IMR-90 (cell line): ENCODE measurements at regions not wholly inside any gene's neighbourhood (a gene's known extent, or its start where the extent isn't known, plus 50 kb on each side); places are given as distances from the start of the nearest gene placed in this dataset.

Experiments
- ATAC-seq: fragments of 200-7000 bp; cut with Tn5 transposase; 2 replicates; pipeline ENCODE4 v1.9.1; 2020; ENCODE audit warnings: low read depth, mild to moderate bottlenecking, moderate library complexity
- BruUV-seq: library from RNA; stranded (reverse); fragments of 400-500 nt; replicated peaks from 2 replicates; lab custom pipeline; 2021; lab: Mats Ljungman, UMichigan
- CTCF ChIA-PET: fragments of 300-600 bp; formaldehyde crosslinking; extraction: SDS; loops from one replicate; lab custom pipeline; 2021; ENCODE audit warnings: antibody characterized with exemption; lab: Yijun Ruan, JAX
- POLR2A ChIA-PET: fragments of 300-600 bp; sonication (Branson Sonifier 250); formaldehyde crosslinking; loops from one replicate; lab custom pipeline; 2022; ENCODE audit warnings: antibody characterized with exemption; ENCODE audit not compliant: unreplicated experiment; lab: Charles Lee
- DNase-seq: peaks from one replicate; pipeline ENCODE4 v3.0.0; 2013
- H2AFZ ChIP-seq: replicated peaks from 2 replicates; pipeline ENCODE3; 2013; ENCODE audit warnings: low read length, mild to moderate bottlenecking; ENCODE audit not compliant: poor library complexity
- H2AK5ac ChIP-seq: 2 replicates; pipeline ENCODE4 v1.6.1; 2013; ENCODE audit warnings: low read depth, low read length, inconsistent platforms
- H2AK9ac ChIP-seq: replicated peaks from 2 replicates; pipeline ENCODE3; 2013; ENCODE audit warnings: mild to moderate bottlenecking, low read depth, low read length, moderate library complexity; ENCODE audit not compliant: poor library complexity
- H2BK120ac ChIP-seq: 2 replicates; pipeline ENCODE4 v1.6.1; 2013; ENCODE audit warnings: low read depth, low read length, inconsistent platforms
- H2BK15ac ChIP-seq: 3 replicates; pipeline ENCODE4 v1.6.1; 2013; ENCODE audit warnings: low read depth, low read length, inconsistent platforms
- H2BK20ac ChIP-seq: 2 replicates; pipeline ENCODE4 v1.6.1; 2013; ENCODE audit warnings: low read depth, mild to moderate bottlenecking, inconsistent platforms, low read length, moderate library complexity
- H2BK5ac ChIP-seq: 2 replicates; pipeline ENCODE4 v1.6.1; 2013; ENCODE audit warnings: mild to moderate bottlenecking, low read depth, low read length, inconsistent platforms; ENCODE audit not compliant: poor library complexity, severe bottlenecking
- H3K14ac ChIP-seq: replicated peaks from 2 replicates; pipeline ENCODE4 v1.6.1; 2013; ENCODE audit warnings: low read depth, low read length, inconsistent platforms
- H3K18ac ChIP-seq: 2 replicates; pipeline ENCODE4 v1.6.1; 2013; ENCODE audit warnings: low read depth, low read length, control low read depth
- H3K23ac ChIP-seq: 2 replicates; pipeline ENCODE4 v1.6.1; 2013; ENCODE audit warnings: low read depth, low read length, inconsistent platforms
- H3K27ac ChIP-seq: 2 replicates; pipeline ENCODE4 v1.5.1; 2013; ENCODE audit warnings: mild to moderate bottlenecking, control low read depth, low read length; ENCODE audit not compliant: insufficient read depth
- H3K27me3 ChIP-seq: 2 replicates; pipeline ENCODE4 v1.6.1; 2013; ENCODE audit warnings: low read length; ENCODE audit not compliant: control insufficient read depth, insufficient read depth
- H3K36me3 ChIP-seq: 2 replicates; pipeline ENCODE4 v1.6.1; 2013; ENCODE audit warnings: low read length, mixed read lengths; ENCODE audit not compliant: control insufficient read depth, insufficient read depth
- H3K4ac ChIP-seq: 2 replicates; pipeline ENCODE4 v1.6.1; 2013; ENCODE audit warnings: low read depth, low read length, inconsistent platforms
- H3K4me1 ChIP-seq: 2 replicates; pipeline ENCODE4 v1.6.1; 2013; ENCODE audit warnings: low read length, mixed read lengths; ENCODE audit not compliant: control insufficient read depth, insufficient read depth
- H3K4me2 ChIP-seq: 2 replicates; pipeline ENCODE4 v1.6.1; 2013; ENCODE audit warnings: low read depth, mild to moderate bottlenecking, control low read depth, low read length, moderate library complexity
- H3K4me3 ChIP-seq: 2 replicates; pipeline ENCODE4 v1.5.1; 2013; ENCODE audit warnings: low read depth, mild to moderate bottlenecking, control low read depth, low read length, moderate library complexity; ENCODE audit not compliant: insufficient read depth
- H3K56ac ChIP-seq: 2 replicates; pipeline ENCODE4 v1.6.1; 2013; ENCODE audit warnings: low read length, inconsistent platforms; ENCODE audit not compliant: insufficient read depth; ENCODE audit errors: extremely low read depth
- H3K79me1 ChIP-seq, 2 experiments: 2 replicates each; pipeline ENCODE4 v1.6.1; 2013; ENCODE audit warnings: low read length in 2 of 2, inconsistent platforms in 1 of 2, low read depth in 1 of 2
- H3K9ac ChIP-seq: 2 replicates; pipeline ENCODE4 v1.6.1; 2013; ENCODE audit warnings: low read depth, low read length, control low read depth
- H3K9me1 ChIP-seq: 2 replicates; pipeline ENCODE4 v1.6.1; 2013; ENCODE audit warnings: low read length, inconsistent platforms; ENCODE audit not compliant: insufficient read depth
- H3K9me3 ChIP-seq: 2 replicates; pipeline ENCODE4 v1.6.1; 2013; ENCODE audit warnings: low read length; ENCODE audit not compliant: control insufficient read depth, insufficient read depth
- H4K20me1 ChIP-seq: 2 replicates; pipeline ENCODE4 v1.6.1; 2013; ENCODE audit warnings: low read length, inconsistent platforms; ENCODE audit not compliant: insufficient read depth
- H4K5ac ChIP-seq: 2 replicates; pipeline ENCODE4 v1.6.1; 2013; ENCODE audit warnings: mild to moderate bottlenecking, low read depth, low read length, control low read depth
- H4K8ac ChIP-seq, 2 experiments: 2 replicates each; pipeline ENCODE4 v1.6.1; 2013; ENCODE audit warnings: low read depth in 2 of 2, low read length in 2 of 2, control low read depth in 1 of 2, inconsistent platforms in 1 of 2
- H4K91ac ChIP-seq: 2 replicates; pipeline ENCODE4 v1.6.1; 2013; ENCODE audit warnings: low read depth, low read length, inconsistent platforms; ENCODE audit not compliant: insufficient read depth
- CEBPB ChIP-seq: IDR thresholded peaks from 2 replicates; pipeline ENCODE4 v1.6.1; 2012; ENCODE audit warnings: low read depth, low read length, improper control_type of control experiment
- RAD21 ChIP-seq: IDR thresholded peaks from 2 replicates; pipeline ENCODE4 v1.6.1; 2012; ENCODE audit warnings: low read length, improper control_type of control experiment
- WGBS, 2 experiments: methylation state at CpG; one replicate each; pipeline versions ENCODE4 v1.1.5 to v1.1.7; 2013; ENCODE audit warnings: missing lambda C conversion rate in 2 of 2; ENCODE audit not compliant: insufficient read length in 1 of 2; ENCODE audit errors: extremely low coverage in 2 of 2; 5-methylcytosine and 5-hydroxymethylcytosine counted together
- dilution Hi-C: fragments of 300-500 bp; cut with HindIII; formaldehyde crosslinking; loops from one replicate; pipeline ENCODE4 v1.14.3; 2018; ENCODE audit warnings: low sequenced_read_pairs; ENCODE audit not compliant: unreplicated experiment
- in situ Hi-C: fragments of 300-500 bp; cut with MboI; formaldehyde crosslinking; loops from 3 replicates; pipeline ENCODE4 v1.14.3; 2019; ENCODE audit warnings: low sequenced_read_pairs, inconsistent platforms, mixed read lengths
- intact Hi-C: fragments of 100-400 bp; cut with micrococcal nuclease; formaldehyde crosslinking; loops from 2 replicates; pipeline ENCODE4 v1.10.0; 2022

DNA sequence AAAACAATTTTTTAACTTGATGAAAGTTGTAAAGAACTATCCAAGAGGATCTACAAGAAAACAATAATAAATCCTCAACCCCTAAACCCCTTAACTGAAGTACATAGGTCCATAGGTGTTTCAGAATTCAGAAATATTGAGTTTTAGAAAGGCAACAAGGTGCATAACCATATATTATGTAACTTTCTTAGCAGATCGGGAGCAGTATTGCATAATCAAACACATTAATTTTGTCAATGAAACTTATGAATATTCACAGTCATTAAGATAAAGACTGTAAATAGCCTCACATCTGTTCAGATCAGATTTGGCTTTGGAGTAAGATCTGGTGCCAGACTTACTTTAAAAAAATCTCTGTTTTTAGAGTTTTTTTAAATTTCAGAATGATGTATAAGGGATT, 647.1 kb upstream of the FLRT2 start:
- no TSS peak for BruUV-seq
- Histone ChIP-seq H2BK120ac (no peak overlapping the region), H3K9me3 (peaks cover 2% of the 10 kb centered on the region; the same call in 1 of the 2 replicates), H3K79me1 (no peaks in the 10 kb centered on the region), H3K4ac (no peak overlapping the region), H2AK5ac (no peak overlapping the region), H2AFZ (no peak overlapping the region), H3K4me3 (no peak overlapping the region), H3K18ac (no peak overlapping the region), H3K27ac (no peak overlapping the region), H3K23ac (no peak overlapping the region), H4K91ac (no peak overlapping the region), H3K36me3 (no peaks in the 10 kb centered on the region), H4K20me1 (no peaks in the 10 kb centered on the region), H4K5ac (no peak overlapping the region), H3K4me2 (no peak overlapping the region), H3K9ac (no peak overlapping the region), H2BK15ac (no peak overlapping the region), H2BK5ac (no peak overlapping the region), H3K9me1 (no peaks in the 10 kb centered on the region), H3K27me3 (no peaks in the 10 kb centered on the region), H3K56ac (no peak overlapping the region), H3K14ac (no peak overlapping the region), H2AK9ac (no peak overlapping the region), H4K8ac (no peak overlapping the region), H2BK20ac (no peak overlapping the region), H3K4me1 (no peaks in the 10 kb centered on the region)
- intact Hi-C loops = no loop called here
- in situ Hi-C loops = no loop called here
- TF ChIP-seq CEBPB = peak; percentile 72
- no peak for TF ChIP-seq RAD21
- POLR2A ChIA-PET = no interaction called here
- ATAC-seq (no peak), DNase-seq (no peak)
- dilution Hi-C loops = no loop called here
- CTCF ChIA-PET = no interaction called here
- WGBS, 2 experiments = no CpG with 5 or more reads among the region's 1 CpG
